NOMO-1 treated with DMSO at 0.1 percent for 48 hours (cell line): ENCODE measurements at regions not wholly inside any gene's neighbourhood (a gene's known extent, or its start where the extent isn't known, plus 50 kb on each side); places are given as distances from the start of the nearest gene placed in this dataset.
"Not testable (repeated sequence)": the region's sequence is repeated elsewhere in the genome, so short reads cannot be mapped to it uniquely, and the experiment has no call there.

Source experiments
- DNase-seq: peaks from one replicate; lab custom pipeline; 2025; ENCODE audit not compliant: unreplicated experiment; lab: John Stamatoyannopoulos, UW

- DNase-seq, result no peak
Observed at GRCh38 chr4:151459375-151459774, 50.4 kb downstream of the FHIP1A start.

GRCh38 chr4:151460434-151460833 is 51.5 kb downstream of the FHIP1A start:
- no peak for DNase-seq

GRCh38 chr4:151462554-151462953 is 53.6 kb downstream of the FHIP1A start:
- DNase-seq, result no peak

GRCh38 chr4:151468715-151469696 is 60.0 kb downstream of the FHIP1A start:
- no peak for DNase-seq

- no peak for DNase-seq
Observed at GRCh38 chr4:151469970-151470369, 61.0 kb downstream of the FHIP1A start.

- DNase-seq, result no peak
Observed at GRCh38 chr4:151471728-151472127, 62.8 kb downstream of the FHIP1A start.

GRCh38 chr4:151472297-151472696 is 63.3 kb downstream of the FHIP1A start:
- DNase-seq, result no peak

GRCh38 chr4:151472711-151473110 is 63.7 kb downstream of the FHIP1A start:
- no peak for DNase-seq

GRCh38 chr4:151473521-151474097 is 64.6 kb downstream of the FHIP1A start:
- DNase-seq, result no peak

- no peak for DNase-seq
Observed at GRCh38 chr4:151475035-151475714, 66.2 kb downstream of the FHIP1A start.

GRCh38 chr4:151481813-151482212 is 72.8 kb downstream of the FHIP1A start:
- DNase-seq, result no peak

GRCh38 chr4:151484396-151485102 is 75.6 kb downstream of the FHIP1A start:
- no peak for DNase-seq

GRCh38 chr4:151485541-151486131 is 76.7 kb downstream of the FHIP1A start:
- no peak for DNase-seq

GRCh38 chr4:151486168-151486567 is 77.2 kb downstream of the FHIP1A start:
- no peak for DNase-seq

GRCh38 chr4:151488968-151489367 is 80.0 kb downstream of the FHIP1A start:
- no peak for DNase-seq

- DNase-seq, result no peak
Observed at GRCh38 chr4:151489462-151490203, 80.7 kb downstream of the FHIP1A start.

GRCh38 chr4:151495612-151496011 is 86.6 kb downstream of the FHIP1A start:
- DNase-seq, result not testable (repeated sequence)

GRCh38 chr4:151511548-151511947 is 102.6 kb downstream of the FHIP1A start:
- DNase-seq, result not testable (repeated sequence)

- DNase-seq, result no peak
Observed at GRCh38 chr4:151517896-151518295, 108.9 kb downstream of the FHIP1A start.

GRCh38 chr4:151518359-151518758 is 109.4 kb downstream of the FHIP1A start:
- no peak for DNase-seq
